ENCODE measurements at regions not wholly inside any gene's neighbourhood (a gene's known extent, or its start where the extent isn't known, plus 50 kb on each side); places are given as distances from the start of the nearest gene placed in this dataset.

- TF ChIP-seq CTCF (optimal IDR thresholded peaks at IDR 0.05 in 1 of 3, IDR thresholded peaks at IDR 0.05 in 1 of 3, conservative IDR thresholded peaks at IDR 0.05 in 1 of 3; ENCODE audit: extremely low read depth in 1 of 3, insufficient read depth in 2 of 3, low read length in 3 of 3) (no peak), EZH2 (IDR thresholded peaks at IDR 0.05; ENCODE audit: low read length) (no peak)
These were observed 362.1 kb downstream of the FOXO1 start for GRCh38 chr13:40304391-40304790.

Data from keratinocyte (primary cell).